Effector CD4-positive, alpha-beta T cell (primary cell): ENCODE measurements at regions not wholly inside any gene's neighbourhood (a gene's known extent, or its start where the extent isn't known, plus 50 kb on each side); places are given as distances from the start of the nearest gene placed in this dataset.
"Not testable (repeated sequence)": the region's sequence is repeated elsewhere in the genome, so short reads cannot be mapped to it uniquely, and the experiment has no call there.

ENCODE experiments used
- DNase-seq: peaks from one replicate; pipeline ENCODE4 v3.0.0-alpha.2; 2020

DNA sequence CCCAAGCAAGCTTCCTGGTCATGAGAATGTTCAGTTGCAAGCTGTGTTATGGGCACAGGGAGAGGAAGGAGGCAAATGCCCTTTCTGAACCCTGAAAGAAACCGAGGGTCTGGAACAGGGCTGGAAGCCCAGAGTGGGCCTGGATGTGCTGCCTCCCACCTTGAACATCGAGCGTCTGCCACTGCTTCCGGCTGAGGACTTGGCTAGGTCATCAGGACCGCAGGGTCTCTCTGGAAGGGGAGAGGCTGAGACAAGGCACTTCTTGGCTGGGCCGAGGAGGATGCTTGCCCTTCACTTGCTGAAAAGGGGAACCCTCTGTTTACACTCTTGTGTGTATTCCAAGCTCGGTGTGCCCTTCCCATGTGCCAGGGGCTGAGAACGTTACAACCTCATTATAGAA is 168.0 kb upstream of the C1orf174 start:
- DNase-seq, result no peak

- no peak for DNase-seq
Measured at GRCh38 chr1:4071653-4072052, 171.6 kb upstream of the C1orf174 start.

DNA sequence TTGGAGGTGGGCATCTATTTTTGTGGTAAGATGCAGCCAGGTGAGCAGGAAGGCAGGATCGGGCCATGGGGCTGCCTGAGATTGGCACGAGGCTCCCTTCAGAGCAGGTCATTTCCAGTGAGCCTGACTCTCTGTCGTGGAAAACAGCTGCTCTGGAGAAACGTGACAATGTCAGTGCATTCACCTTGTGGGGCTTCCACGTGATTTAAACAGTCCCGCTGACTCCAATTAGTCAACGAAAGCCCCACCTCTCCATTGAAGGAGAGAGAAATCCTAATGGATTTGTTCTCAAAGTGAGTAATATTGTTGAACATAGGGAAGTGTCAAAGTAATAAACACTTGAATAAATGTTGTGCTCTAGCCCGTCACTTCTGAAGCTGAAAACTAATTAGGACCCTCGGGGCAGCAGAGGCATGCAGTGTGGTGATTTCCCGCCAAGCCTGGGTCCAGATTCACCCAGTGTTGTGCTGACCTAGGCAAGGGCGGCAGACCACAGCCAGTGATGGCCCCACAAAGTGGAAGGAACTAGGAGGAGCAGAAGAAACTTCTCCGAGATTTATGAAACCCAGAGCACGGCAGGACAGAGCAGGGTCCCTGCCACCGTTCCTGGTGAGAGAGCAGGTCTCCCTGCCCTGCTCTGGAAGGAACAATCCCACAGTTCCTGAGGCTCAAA is 172.5 kb upstream of the C1orf174 start:
- DNase-seq, result no peak

- DNase-seq, result no peak
Measured at GRCh38 chr1:4075436-4076225, 175.6 kb upstream of the C1orf174 start.

DNA sequence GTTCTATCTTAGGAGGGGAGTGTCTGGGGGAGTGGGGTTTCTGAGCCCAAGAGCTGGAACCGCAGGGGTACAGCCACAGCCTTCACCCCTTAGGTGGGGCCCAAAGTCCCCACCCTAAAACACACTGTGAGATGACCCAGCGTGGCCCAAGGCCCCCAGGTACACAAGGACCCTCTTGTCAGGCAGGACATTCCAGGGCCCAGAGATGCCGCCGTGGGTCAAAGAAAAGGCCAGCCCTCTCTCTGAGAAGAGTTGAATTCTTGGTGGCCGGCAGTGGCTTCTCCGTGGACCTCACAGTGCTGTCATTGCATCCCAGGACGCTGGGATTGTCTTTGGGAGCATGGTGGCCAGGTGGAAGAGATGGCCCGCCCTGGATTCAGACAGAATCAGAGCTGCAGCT is 176.3 kb upstream of the C1orf174 start:
- no peak for DNase-seq

GRCh38 chr1:4078091-4078962 is 178.3 kb upstream of the C1orf174 start:
- not testable (repeated sequence) for DNase-seq

DNA sequence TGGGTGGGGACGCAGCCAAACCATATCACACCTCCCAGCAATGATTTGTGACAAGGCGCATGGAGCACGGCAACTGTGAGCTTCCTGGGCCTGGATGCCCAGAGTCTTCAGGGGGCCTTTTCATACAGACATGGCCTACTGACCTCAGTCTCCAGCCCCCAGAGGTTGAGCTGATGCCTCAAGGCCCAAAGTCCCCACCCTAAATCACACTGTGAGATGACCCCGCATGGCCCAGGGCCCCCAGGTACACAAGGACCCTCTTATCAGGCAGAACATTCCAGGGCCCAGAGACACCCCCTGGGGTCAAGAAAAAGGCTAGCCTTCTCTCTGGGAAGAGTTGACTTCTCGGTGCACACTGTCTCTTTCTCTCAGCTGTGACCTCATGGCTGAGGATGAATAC is 179.7 kb upstream of the C1orf174 start:
- no peak for DNase-seq

GRCh38 chr1:4081806-4082711 is 182.0 kb upstream of the C1orf174 start:
- DNase-seq, result no peak

DNA sequence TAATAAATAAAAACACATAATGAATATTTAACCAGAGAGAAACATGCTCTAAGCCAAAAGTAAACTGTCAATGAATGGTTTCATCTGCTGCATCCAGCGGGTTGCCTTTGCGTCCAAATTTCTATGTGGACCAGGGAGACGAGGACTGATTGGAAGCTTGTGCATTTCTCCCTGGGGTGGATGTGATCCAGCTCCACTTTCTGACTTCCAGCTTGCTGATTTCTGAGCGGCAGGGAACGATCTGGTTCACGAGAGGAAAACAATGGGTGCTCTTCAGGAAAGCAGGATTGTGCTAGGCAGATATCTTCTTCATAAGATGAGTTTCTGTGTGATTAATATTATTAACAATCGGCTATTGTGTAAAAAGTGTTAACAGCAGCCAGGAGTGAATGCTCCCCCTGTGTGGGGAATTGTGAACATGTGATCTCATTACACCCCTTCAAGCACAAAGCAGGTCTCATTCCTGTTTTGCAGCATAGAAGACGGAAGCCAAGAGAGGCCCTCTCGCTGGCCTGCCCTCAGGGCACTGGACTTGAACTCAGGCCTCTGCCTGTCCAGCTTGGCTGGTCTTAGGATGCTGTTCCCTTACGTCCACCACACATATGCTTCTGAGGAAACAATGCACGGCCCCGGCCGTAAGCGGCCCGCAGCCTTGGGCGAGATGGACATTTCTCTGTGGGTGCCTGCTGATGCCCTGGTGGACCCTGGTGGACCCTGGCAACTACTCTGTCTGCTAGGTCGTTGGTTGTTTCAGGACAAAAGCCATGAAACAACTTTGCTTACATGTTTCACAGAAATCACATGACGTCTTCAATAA is 183.4 kb upstream of the C1orf174 start:
- no peak for DNase-seq

DNA sequence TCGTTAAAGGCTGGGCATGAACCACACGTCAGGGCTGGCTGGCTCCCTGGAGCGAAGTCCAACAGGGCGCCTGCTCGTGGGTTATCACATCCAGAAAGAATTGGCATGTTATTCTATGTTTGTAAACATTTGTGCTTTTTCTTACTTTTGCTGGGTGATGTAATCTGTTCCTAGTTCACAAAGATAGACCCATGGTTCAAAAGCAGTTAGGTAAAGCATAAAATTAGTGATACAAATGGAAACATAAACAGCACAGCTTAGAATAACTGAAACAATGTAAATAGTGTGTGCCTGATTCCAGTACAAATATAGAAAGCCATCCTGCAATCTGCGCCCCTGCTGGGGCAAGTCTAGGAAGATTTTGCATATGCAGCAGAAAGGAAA is 184.0 kb upstream of the C1orf174 start:
- DNase-seq, result no peak

DNA sequence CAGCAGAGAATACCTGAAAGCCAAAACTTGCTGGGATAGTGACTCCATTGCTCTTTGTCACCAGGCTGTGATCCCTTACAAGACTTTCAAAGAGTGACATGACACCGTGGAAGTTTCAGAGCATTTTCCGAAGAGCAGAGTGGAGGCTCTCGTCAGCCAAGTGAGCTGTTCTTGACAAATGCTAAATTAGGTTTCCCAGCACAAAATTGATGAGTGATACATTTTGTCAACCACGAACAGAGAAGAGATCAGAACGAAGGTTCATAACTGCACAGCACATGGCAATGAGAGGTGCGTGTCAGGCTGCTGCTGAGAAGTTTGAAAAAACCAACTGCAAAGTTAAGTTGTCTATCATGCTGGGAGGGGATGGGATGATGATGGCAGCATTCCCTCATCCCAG is 184.4 kb upstream of the C1orf174 start:
- no peak for DNase-seq

- no peak for DNase-seq
Measured at GRCh38 chr1:4084896-4085295, 184.8 kb upstream of the C1orf174 start.

GRCh38 chr1:4085546-4085945 is 185.5 kb upstream of the C1orf174 start:
- DNase-seq, result no peak

- DNase-seq, result no peak
Measured at GRCh38 chr1:4086085-4086850, 186.2 kb upstream of the C1orf174 start.

DNA sequence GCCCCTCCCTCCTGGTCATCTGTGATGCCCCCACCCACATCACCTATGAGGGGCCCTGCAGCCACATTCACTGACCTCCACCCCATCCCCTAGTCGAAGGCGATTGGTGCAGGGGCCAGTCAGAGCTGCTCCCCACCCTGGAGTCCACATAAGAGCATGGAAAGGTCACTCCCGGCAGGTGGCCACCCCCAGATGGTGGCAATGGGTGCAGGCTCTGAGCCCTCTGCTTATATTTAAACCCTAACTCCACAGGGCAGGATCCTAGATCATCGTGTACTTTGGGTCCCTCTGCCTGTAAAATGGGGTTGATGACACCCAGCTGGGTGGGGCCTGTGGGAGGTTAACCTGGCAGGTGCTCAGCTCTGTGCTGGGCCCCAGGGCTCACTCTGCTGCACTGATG is 186.8 kb upstream of the C1orf174 start:
- DNase-seq, result no peak

GRCh38 chr1:4087530-4088420 is 187.7 kb upstream of the C1orf174 start:
- no peak for DNase-seq

- DNase-seq, result no peak
Measured at GRCh38 chr1:4088676-4089075, 188.6 kb upstream of the C1orf174 start.

GRCh38 chr1:4089421-4090175 is 189.5 kb upstream of the C1orf174 start:
- no peak for DNase-seq

DNA sequence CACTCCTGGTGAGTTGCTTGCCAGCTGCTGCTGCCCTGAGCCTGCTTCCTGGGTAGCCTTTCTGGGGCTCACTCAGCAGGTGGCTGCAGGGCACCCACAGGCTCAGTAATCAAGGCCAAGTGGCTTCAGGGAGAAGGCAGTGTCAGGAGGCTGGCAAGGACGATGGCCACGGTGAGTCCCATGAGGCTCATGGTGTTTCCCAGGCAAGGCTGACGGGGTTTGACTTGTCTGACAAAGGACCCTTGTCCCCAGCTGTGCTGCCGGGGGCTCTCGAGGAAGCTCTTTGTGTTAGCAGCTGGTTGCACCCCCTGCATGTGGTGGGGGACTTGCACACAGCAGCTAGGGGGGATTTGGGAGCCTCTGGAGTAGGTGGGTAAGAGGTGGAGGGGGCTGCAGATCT is 190.5 kb upstream of the C1orf174 start:
- DNase-seq, result no peak
